ENCODE measurements at regions not wholly inside any gene's neighbourhood (a gene's known extent, or its start where the extent isn't known, plus 50 kb on each side); places are given as distances from the start of the nearest gene placed in this dataset.

DNA sequence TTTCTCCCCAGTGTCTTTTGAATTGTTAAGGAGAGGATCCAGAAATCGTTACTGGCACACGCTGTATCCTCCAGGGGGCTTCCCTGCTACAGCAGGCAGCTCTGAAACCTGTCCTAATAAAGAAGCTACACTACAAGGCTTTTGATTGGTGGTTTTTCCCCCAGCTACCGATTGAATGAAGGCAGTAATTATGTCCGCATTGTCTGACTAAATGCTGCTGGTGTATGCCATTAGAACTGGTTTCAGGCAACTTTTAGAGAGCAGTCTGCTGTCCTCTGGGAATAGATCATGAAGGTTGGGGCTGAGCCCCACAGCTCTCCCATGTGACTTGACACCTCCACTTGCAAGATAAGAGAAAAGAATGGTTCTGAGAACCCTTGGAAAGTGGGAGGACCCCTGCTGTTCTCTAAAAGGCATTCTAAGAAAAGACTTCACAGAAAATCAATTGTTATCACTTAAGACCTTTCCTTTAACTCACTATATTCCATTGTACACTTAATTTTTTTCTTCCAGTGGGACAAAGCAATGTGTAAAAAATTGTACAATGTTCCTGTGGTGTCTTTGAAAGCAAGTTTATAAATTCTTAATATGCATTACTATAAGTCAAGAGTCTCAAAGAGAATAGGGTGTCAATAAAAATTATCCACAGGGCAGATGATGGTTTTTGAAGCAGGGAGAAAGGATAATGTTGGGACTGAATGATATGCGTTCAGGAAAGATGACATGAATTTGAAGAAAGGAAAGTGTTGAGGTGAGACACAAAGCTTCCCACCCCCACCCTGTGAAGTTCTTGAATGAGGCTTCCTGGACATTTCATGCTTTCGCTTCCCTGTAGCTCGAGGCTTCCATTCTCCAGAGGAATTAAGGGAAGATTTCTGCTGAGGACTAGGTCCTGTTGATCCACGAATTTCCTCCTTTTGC, 53.0 kb upstream of the DAZL start:
- Histone ChIP-seq H3K27ac (ENCODE audit: low read depth in 1 of 2, low read length in 2 of 2) (no peak overlapping the region), H3K9me3 (ENCODE audit: control insufficient read depth in 4 of 4, low read length in 3 of 4) (peaks cover 0 to 2% (median 0%) of the 10 kb centered on the region in 4 donors), H3K9ac (ENCODE audit: low read depth in 1 of 2, low read length in 2 of 2) (no peak overlapping the region), H3K27me3 (ENCODE audit: control insufficient read depth in 4 of 4, insufficient read depth in 4 of 4, low read length in 3 of 4) (no peaks in the 10 kb centered on the region), H3K36me3 (ENCODE audit: control insufficient read depth in 4 of 4, insufficient read depth in 3 of 4, low read depth in 1 of 4, low read length in 3 of 4) (no peaks in the 10 kb centered on the region), H3K4me1 (ENCODE audit: control insufficient read depth in 4 of 4, insufficient read depth in 4 of 4, low read length in 3 of 4) (no peaks in the 10 kb centered on the region), H3K4me3 (ENCODE audit: low read depth in 1 of 3, low read length in 3 of 3) (no peak overlapping the region)
- TF ChIP-seq JUND (IDR thresholded peaks at IDR 0.05): no peak
- WGBS: 40% methylated on average over 8 of the region's 8 CpGs
- DNase-seq (ENCODE audit: low spot score): no peak

DNA sequence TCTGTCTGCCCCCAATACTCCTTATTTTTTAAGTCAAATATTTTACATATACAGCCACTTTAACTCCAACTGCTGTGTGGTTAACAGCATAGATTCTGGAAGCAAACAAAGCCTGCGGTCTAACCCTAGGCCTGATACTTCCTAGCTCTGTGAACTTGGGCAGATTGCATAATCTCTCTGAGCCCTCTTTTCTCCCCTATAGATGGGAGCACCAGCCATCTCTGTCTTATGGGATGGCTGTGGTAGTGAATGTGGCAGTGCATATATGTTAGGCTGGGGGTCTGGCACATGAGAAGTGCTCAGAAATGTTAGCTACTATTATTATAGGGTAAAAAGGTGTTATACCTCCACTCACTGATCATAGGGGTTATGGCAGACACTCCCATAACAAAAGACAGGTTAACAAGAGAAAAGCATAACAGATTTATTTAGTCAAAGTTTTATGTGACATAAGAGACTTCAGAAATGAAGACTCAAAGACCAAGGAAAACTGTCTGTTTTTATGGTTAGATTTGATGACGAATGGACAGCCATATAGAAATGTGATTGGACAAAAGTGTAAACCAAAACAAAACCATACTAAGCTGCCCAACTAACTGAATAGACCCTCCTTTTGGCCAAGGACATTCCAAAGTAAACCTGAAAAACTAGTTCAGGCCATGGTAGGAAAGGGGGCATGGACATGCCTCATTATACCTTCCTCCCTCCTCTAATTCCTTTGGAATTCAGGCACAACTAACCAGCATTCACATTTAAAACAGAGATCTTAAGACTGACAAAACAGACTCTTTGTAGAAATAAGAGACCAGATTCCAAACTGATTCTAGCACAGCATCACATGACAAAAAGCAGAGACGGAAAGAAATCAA, 53.9 kb upstream of the DAZL start:
- WGBS: 80% methylated on average over 3 of the region's 3 CpGs
- DNase-seq (ENCODE audit: low spot score): no peak
- H3K27me3 ChIP-seq (ENCODE audit: control insufficient read depth in 4 of 4, insufficient read depth in 4 of 4, low read length in 3 of 4): no peaks in the 10 kb centered on the region
- TF ChIP-seq JUND (IDR thresholded peaks at IDR 0.05) (no peak), YY1 (IDR thresholded peaks at IDR 0.05) (no peak), FOXA1 (IDR thresholded peaks at IDR 0.05) (no peak), SP1 (IDR thresholded peaks at IDR 0.05) (no peak), RAD21 (IDR thresholded peaks at IDR 0.05) (no peak), NR2F2 (IDR thresholded peaks at IDR 0.05) (no peak)
- TF ChIP-seq, protein P1, sequence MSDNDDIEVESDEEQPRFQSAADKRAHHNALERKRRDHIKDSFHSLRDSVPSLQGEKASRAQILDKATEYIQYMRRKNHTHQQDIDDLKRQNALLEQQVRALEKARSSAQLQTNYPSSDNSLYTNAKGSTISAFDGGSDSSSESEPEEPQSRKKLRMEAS (IDR thresholded peaks at IDR 0.05): no peak
- TF ChIP-seq, protein P2, sequence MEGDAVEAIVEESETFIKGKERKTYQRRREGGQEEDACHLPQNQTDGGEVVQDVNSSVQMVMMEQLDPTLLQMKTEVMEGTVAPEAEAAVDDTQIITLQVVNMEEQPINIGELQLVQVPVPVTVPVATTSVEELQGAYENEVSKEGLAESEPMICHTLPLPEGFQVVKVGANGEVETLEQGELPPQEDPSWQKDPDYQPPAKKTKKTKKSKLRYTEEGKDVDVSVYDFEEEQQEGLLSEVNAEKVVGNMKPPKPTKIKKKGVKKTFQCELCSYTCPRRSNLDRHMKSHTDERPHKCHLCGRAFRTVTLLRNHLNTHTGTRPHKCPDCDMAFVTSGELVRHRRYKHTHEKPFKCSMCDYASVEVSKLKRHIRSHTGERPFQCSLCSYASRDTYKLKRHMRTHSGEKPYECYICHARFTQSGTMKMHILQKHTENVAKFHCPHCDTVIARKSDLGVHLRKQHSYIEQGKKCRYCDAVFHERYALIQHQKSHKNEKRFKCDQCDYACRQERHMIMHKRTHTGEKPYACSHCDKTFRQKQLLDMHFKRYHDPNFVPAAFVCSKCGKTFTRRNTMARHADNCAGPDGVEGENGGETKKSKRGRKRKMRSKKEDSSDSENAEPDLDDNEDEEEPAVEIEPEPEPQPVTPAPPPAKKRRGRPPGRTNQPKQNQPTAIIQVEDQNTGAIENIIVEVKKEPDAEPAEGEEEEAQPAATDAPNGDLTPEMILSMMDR (IDR thresholded peaks at IDR 0.05; ENCODE audit: low read depth, low read length, missing input control): no peak
- H3K27ac ChIP-seq (ENCODE audit: low read depth in 1 of 2, low read length in 2 of 2): no peak overlapping the region
- H3K9ac ChIP-seq (ENCODE audit: low read depth in 1 of 2, low read length in 2 of 2): no peak overlapping the region
- no peaks in the 10 kb centered on the region for H3K36me3 ChIP-seq (ENCODE audit: control insufficient read depth in 4 of 4, insufficient read depth in 3 of 4, low read depth in 1 of 4, low read length in 3 of 4)
- no peak overlapping the region for H3K4me3 ChIP-seq (ENCODE audit: low read depth in 1 of 3, low read length in 3 of 3)
- H3K9me3 ChIP-seq (ENCODE audit: control insufficient read depth in 4 of 4, low read length in 3 of 4): peaks cover 0 to 2% (median 0%) of the 10 kb centered on the region in 4 donors
- no peaks in the 10 kb centered on the region for H3K4me1 ChIP-seq (ENCODE audit: control insufficient read depth in 4 of 4, insufficient read depth in 4 of 4, low read length in 3 of 4)

DNA sequence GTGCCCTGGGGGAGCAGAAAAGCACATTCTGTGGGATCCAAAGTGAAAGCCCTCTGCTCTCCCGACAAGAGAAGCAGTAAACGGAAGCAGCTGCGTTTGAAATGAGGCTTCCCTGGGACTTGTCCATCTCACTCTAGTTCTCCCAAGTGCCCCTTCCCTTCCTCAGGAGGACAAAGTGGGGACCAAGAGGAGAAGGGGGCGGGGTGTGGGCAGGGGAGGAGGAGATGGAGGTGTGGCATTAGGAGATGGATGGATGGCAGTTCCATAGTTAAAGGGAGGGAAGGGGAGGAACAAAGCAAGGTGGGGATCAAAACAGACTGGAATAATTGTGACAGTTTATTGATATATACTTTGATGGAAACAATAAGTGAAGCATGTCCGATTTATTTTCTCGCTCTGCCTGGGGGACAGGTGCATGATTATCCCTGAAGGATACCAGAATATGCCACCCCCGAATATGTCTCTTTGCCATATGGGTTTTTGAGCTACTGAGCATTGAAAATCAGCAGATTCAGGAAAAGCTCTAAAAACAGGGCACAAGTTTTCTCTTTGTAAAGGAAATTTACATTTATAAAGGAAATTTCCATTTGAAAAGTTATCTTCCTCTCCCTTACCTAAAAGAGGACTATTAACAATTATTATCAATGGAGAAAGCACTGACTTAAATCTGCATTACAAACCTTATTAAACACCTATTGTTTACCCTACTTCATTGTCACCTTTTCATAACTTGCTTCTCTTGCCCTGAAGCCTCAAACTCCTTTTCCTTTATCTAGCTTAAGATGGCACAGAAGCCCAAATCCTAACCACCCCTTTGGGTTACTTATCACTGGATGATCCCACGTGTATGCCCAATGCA, 58.9 kb upstream of the DAZL start:
- H3K27me3 ChIP-seq (ENCODE audit: control insufficient read depth in 4 of 4, insufficient read depth in 4 of 4, low read length in 3 of 4): no peaks in the 10 kb centered on the region
- no peaks in the 10 kb centered on the region for H3K36me3 ChIP-seq (ENCODE audit: control insufficient read depth in 4 of 4, insufficient read depth in 3 of 4, low read depth in 1 of 4, low read length in 3 of 4)
- TF ChIP-seq NR2F2 (IDR thresholded peaks at IDR 0.05) (no peak), YY1 (IDR thresholded peaks at IDR 0.05) (no peak)
- peaks cover 0 to 2% (median 0%) of the 10 kb centered on the region in 4 donors for H3K9me3 ChIP-seq (ENCODE audit: control insufficient read depth in 4 of 4, low read length in 3 of 4)
- no peaks in the 10 kb centered on the region for H3K4me1 ChIP-seq (ENCODE audit: control insufficient read depth in 4 of 4, insufficient read depth in 4 of 4, low read length in 3 of 4)
- DNase-seq (ENCODE audit: low spot score): no peak
- no peak overlapping the region for H3K4me3 ChIP-seq (ENCODE audit: low read depth in 1 of 3, low read length in 3 of 3)
- H3K9ac ChIP-seq (ENCODE audit: low read depth in 1 of 2, low read length in 2 of 2): no peak overlapping the region
- 66% methylated on average over 8 of the region's 8 CpGs for WGBS
- H3K27ac ChIP-seq (ENCODE audit: low read depth in 1 of 2, low read length in 2 of 2): no peak overlapping the region

Data from liver (tissue), 8 donors.